HG03439 (cell line): ENCODE measurements at regions not wholly inside any gene's neighbourhood (a gene's known extent, or its start where the extent isn't known, plus 50 kb on each side); places are given as distances from the start of the nearest gene placed in this dataset.

Experiments used
- ATAC-seq: cut with Tn5 transposase; IDR thresholded peaks from one replicate; pipeline ENCODE4 v1.9.1; 2021; ENCODE audit warnings: mild to moderate bottlenecking, moderate library complexity; ENCODE audit not compliant: unreplicated experiment

DNA sequence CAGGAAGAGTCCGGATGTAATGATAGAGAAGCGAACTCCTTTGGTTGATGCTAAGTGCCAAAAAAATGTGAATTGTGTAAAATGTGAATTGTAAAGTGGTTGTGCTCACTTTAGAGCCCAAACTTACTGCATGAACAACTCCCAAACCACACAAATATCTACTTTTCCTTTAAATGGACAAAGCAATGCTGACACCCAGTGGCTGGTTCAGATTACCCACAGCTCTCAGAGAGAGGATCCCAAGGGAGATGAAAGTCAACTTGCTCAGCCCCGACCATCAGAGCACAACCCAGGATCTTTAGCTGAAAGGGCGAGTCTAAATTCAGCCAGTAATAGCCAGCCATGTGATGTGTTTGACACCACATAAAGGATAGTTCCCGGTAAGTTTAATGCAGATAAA is 133.7 kb downstream of the NMUR2 start:
- ATAC-seq, result no peak

DNA sequence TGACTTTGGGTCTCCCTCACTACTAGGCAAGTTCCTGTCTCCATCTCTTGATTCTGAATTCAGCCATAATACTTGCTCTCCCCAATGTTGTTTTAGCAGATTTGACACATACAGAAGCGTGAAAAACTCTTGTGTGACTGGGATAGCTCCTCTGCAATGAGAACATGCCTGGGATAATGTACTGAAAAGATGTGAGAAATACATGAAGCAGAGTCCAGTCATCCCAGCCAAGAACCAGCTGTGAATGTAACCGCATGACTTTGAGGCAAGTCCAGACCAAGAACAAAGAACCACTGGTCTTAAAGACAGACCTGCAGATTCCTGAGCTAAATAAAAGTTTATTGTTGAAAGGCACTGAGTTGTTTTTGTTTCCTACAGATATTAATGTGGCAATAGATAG is 135.0 kb downstream of the NMUR2 start:
- ATAC-seq, result no peak

DNA sequence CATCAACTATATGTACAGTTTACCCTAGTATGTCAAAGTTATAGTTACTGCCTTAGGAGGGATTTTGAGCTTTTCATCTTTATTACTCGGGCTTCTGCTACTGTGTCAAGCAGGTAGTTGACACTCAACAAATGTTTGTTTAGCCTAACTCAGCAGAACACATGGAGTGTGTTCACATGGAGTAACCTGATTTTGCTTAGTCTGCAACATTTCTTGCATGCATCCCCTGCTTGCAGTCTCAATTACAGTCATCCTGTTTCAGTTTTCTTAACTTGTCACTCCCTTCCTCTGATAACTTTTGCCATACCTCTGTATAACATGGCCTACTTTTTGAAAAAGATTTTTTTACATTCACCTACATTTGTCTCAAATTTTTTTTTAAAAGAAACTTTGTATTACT is 135.5 kb downstream of the NMUR2 start:
- ATAC-seq, result no peak

DNA sequence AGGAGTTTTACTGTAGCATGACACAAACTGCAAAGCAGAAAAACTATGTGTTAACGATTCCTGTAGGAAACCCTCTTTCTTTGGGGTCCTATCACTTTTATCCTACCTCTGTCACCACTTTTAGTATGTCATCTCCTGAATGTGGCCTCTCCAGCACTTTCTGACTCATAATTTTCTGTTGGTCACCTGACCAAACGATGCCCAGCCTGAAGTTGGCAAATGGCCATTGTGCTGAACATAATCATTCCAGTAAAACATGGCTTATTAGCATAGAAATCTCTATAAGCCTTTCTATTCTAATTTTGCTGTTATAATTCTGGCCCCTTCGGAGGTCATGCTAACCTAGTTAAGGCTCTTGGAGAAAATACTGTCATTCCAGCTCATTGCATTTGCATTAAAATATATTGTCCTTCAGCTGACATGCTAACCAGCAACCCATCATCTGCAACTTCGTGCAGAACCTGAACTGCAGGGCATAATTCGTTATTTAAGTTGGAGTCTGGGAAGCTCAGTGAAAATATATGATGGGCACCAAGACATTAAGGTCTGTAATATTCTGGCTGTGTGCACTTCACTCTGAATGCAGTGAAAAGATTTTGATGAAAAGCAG is 140.3 kb downstream of the NMUR2 start:
- no peak for ATAC-seq

DNA sequence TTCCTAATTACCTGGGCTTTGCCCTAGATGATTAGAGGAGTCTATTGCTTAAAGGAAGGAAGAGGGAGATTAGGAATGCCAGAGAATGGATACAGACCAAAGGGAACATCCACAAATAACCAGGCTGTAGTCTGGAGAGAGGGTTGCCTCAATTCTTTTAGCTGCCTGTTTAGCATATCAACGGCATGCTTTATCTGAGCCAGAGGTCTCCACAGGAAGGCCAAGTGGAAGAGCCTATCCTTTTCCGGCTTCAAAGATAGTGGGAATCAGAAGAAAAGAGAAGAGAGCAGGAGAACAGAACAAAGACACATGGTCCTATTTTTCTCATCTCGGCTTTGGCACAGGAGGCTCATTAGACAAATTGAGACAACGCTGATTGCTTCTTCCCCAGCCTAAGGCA is 142.4 kb downstream of the NMUR2 start:
- no peak for ATAC-seq

DNA sequence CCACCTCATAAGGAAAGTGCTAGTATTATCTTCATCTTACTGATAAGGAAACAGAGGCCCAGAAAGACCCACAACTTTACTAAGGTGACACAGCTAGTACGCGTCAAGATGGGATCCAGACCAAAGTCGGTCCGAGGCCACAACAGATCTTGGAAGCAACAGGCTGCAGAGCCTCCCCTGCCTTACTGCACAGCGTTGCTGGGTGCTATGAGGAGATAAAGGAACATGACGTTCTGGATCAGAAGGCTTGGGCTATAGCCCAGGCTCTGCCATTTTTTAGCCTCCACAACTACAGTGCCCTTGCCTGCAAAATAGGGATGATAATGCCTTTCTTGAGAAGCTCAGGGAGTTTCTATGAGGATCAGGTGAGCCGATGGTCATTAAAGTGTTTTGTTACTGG is 144.1 kb downstream of the NMUR2 start:
- ATAC-seq, result no peak

DNA sequence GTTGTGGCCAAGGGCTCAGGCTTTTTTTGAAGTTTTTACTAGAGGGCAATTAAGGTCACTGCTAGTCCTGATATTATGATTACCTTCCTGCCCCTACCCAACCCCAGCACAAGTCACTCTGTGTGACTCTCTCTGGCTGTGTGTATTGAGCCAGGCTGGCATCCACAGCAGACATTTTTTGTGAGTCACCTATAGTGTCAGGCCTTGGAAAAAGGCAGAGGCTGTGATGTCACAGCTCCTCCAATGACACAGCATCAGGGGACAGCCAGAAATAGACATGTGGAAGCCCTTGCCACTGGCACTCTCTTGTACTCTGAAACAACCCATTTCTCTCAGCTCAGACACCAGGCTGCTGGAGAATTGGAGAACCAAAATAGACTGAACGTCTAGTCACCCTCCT is 145.4 kb downstream of the NMUR2 start:
- no peak for ATAC-seq

DNA sequence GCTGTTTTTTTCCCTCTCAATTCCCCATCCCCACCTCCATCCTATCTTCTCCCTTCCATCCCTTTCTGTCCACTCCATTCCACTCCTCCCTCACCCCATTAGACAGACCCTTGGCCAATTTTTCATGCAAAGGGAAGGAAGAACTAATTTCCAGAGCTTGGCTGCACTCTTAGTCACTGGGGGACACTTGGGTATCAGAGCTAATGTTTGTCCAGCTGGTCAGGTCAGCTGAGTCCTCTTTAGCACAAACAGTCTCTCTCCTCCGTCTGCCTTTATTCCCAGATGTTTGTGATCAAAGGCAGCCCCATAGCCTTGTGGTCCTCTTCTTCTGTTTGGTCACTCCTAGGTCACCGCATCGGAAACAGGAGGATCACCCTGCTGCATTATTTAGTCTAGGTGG is 148.5 kb downstream of the NMUR2 start:
- no peak for ATAC-seq

DNA sequence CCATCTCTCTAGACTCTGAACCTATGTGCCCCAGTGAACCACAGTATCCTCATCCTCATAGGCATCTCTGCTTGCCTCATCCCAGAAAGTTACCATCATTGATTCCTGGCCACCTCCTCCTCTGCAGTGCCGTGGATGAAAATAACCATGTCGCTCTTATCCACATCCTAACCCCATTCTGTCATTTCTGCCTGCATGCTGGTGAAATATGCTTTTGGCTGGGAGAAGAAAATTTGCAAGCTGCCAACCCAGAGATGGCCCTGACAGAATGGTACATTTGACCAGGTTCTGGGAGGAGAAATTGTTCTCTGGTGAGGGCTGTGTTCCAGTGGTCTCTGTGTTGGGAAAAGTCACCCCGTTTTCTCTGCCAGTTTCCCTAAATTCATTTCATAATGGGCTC is 149.7 kb downstream of the NMUR2 start:
- ATAC-seq, result no peak

DNA sequence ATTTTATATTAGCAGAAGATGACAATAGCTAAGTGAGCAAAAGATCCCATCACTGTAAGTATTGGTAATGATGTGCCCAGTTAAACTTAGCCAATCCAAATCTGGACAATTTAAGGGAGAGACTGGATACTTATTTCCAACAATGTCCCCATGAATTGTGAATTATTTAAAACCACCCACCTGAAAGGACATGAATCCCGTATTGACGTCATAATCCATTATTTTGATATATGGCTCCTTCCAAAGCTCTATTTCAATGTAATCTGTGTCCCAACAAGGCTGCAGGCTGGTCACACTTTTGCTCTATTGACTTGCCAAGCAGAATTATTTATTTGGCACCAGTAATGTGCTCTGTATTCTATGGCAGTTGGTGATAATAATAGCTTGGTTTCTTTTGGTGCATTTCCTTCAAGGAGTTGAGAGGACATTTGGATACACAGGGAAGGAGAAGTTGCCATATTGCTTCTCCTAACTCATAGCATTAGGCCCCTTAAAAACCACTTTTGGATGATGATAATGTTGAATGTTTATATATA is 157.2 kb downstream of the NMUR2 start:
- no peak for ATAC-seq

DNA sequence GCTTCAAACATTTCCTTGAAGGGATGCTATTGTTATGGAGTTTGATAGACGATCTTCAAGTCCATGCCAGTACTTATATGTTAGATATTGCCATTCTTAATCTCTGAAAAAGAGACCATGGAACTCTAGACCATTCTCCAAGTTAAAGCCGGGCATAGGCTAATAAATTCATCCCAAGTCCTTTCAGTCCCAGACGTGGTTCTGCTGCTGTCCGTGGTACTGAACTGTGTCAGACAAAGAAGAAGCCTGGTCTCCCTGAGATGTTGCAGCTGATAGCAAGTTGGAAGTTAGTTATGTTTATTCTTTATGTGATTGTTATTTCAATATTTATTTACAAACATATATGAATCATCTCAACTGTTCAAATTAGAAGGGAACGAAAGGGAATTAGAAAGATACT is 158.7 kb downstream of the NMUR2 start:
- no peak for ATAC-seq

DNA sequence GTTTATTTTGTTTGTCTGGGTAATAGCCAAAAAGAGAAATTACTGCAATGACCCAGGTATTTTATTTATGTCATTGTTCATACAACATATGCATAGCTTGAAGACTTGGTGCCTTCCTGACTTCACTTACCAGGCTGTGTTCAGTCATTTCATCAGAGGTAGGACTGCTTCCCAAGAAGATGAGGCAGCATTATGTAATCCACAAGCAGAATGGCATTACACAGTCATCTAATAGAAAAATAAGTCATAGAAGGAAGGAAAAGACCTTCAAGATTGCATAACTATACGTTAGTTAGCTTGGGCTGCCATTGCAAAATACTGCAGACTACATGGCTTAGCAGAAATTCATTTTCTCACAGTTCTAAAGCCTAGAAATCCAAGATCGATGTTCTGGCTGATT is 167.5 kb downstream of the NMUR2 start:
- no peak for ATAC-seq

DNA sequence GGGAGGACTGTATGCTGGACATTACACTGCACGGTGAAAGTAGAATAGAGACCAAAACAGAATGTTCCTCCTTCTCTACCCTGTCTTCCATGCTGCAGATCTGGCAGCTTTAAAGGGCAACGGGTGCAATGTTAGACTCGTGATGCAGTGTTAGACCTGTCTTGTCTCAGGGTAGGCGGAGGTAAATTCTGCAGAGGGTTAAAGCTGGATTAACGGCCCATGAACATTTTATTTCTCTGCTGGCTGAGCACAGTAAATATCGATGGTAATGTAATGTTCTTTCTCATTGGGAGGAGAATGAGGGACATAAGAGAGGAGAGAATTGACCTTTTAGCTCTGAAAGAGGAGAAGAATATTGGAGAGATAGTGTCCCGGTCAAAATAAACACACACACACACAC is 178.9 kb downstream of the NMUR2 start:
- no peak for ATAC-seq

DNA sequence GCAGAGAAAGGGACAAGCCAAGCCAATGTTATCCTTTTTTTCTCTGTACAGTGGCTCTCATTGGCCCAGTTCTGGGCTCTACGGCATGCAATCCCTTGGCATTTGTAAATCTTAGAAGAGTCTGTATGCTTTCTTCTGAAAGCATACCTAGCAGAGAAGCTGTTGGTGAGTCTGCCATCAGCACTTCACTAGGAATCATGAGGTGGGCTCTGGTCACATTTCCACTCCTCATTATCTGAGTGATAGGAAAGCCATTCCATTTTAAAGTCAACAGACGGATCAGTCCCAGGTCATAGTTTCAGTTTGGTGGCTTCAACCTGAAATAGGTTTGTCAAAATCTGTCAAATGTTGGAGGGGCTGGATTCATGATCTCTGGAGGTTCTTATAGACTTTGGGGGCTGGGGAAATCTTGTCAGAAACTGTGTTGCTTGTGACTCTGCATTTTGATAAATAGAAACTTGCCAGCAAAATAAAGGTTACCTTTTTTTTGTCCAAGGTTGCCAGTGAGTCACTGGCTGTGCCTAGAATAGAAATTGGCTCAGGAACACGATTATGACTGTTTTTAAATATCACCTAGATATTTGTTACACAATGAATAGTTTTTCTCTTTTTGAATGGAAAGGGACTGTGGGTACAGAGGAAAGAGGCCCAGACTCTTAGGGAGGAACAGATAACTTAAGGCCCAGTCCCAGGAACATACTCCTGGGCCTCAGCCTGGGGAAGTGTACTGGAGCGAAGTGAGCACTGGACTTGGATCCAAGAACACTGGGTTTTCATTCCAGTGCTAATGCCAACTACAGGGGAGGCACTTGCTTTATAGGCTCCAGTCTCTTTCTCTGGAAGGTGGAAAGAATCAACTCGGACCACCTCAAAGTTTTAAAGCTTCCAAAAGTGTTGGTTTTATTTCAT is 183.1 kb downstream of the NMUR2 start:
- no peak for ATAC-seq

DNA sequence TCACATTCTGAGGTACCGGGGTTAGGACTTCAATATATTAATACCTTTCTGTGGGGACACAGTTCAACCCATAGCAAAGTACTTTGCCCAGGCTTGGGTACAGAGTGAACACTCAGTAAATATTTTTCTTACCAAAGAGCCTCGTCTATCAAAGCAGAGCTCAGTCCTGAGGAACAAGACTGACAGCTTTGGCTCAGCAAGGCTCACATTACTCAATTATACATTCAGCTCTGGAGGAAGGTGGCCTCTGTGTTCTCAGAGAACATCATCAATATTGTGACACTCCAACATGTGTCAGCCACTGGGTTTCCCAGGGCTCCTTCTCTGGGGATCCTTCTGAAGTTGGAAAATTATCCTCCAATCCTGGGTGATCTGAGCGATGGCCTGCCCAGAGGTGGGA is 186.4 kb downstream of the NMUR2 start:
- no peak for ATAC-seq

DNA sequence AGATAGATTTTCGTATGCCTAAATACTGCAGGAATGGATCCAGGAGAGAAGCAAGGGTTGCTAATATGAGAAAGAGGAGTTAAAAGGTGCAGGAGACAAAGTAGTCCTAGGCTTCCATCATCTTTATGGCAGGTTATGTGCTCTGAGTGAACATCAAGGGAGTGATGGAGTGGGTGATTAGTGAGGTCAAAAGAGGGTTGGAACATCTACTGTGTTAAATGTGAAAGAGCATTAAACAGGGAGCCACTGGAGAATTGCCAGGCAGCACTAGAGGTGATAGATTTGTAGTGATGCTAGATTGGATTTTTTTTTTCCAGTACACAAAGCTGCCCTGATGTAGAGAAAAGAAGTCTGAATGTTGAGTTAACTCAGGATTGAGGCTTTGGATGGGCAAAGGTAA is 199.3 kb downstream of the NMUR2 start:
- ATAC-seq, result no peak

DNA sequence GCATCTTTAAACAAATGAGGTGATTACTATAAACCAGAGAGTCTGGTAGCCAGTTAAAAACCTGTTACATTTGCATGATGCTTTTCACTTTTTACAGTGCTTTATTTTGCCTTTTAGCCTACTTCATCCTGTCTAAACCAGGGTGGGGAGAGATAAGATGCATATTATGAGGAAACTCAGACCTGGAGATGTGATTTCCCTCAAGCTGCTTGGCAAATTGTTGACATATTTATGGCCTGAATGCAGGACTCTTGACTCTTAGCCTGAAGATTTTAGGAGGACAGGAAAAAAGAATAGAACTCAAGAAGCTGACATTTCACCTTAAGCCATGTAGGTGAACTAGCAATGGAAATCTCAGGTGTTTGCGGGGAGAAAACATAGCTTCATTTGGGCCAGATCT is 202.8 kb downstream of the NMUR2 start:
- ATAC-seq, result no peak

DNA sequence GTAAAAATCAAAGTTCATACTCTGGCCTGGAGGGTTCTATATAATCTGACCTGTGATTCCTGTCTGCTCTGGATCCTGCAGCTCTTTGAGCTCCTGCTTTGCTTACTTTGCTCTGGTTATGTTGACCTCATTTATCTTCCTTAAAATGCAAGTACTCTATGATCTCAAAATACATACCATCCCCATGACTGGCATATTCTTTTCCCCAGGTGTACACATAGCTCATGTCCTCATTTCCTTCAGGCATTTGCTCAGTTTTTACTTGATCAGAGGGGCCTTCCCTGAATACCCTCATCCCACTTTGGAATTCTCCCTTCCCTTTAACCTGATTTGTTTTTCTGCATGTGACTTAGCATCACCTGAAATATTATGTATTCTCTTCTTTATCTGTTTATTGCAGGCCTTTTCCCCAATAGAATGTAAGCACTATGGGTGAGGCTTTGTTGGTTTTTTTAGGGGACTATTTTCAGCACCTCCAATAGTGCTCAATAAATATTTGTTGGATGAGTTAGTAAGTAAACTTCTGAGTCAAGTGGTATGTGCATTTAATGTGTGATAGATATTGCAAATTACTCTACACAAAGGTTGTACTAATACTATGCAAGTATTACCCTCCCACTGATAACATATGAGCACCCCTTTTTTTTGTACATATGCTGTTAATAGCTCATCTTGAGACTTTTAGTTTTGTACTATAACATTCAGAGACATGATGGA is 211.5 kb downstream of the NMUR2 start:
- no peak for ATAC-seq

DNA sequence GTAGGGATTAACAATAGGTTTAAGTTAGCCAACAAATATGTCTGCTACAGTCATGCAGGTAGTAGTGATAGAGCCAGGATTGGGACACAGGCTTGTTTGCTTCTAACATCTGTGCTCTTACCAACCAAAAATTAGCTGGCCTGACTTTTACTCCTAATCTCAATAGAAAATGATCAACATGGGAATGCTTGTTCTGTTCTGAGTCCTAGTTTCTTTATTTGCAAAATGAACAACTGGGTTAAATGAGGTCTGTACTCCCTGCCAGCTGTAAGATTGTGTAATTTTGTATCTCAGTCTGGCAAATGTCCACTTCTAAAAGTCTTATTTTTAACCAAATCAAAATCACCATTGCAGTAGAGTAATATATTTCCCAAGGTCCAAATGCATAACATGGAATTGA is 216.8 kb downstream of the NMUR2 start:
- no peak for ATAC-seq

DNA sequence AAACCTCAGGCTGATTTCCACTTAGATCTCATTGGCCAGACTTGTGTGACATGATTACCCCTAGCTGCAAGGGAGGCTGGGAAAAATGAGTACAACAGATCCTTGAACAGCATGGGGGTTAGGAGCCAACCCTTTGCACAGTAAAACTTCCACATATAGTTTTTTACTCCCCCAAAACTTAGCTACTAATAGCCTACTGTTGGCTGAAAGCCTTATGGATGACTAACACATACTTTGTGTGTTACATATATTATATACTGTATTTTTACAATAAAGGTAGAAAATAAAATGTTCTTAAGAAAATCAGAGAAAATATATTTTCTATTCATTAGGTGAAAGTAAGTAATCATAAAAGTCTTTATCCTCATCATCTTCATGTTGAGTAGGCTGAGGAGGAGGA is 217.4 kb downstream of the NMUR2 start:
- ATAC-seq, result no peak

DNA sequence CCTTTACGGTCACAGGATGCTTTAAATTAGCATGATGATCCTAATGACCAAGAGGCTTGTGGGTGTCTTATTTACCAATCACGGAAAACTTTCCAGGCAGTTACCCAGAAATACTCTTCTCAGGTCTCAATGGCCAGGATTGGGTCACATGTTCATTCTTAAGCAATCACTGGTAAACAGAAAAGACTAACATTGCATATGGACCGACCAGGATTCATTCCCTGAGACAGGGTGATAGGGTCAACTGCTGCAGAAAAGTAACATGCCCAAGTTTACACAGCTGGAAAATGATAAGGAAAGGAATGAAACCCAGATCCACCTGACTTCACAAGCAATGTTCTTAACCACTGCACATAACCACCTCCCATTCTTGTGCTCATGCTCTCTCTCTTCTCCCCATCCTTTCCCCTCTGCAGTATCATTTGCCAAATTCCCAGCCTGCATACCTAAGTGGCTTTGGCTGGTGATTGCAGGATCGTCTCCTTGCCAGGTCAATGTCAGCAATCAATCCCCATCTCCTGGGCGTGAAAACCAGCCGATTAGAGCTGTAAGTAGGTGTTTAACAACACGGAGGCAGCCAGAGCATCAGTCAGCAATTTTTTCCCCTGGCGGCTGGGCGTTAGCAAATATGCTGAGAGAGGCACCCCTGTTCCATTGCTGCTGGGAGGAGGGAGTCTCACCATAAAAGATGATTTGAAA is 219.4 kb downstream of the NMUR2 start:
- no peak for ATAC-seq
